ENCODE measurements at regions not wholly inside any gene's neighbourhood (a gene's known extent, or its start where the extent isn't known, plus 50 kb on each side); places are given as distances from the start of the nearest gene placed in this dataset.

GRCh38 chr7:145959981-145960380 is 156.6 kb upstream of the CNTNAP2 start:
- no peak for TF ChIP-seq CTCF (IDR thresholded peaks at IDR 0.05; ENCODE audit: control extremely low read depth, extremely low read depth)
- no peaks in the 10 kb centered on the region for H3K36me3 ChIP-seq (ENCODE audit: control insufficient read depth in 4 of 4, insufficient read depth in 4 of 4, low read length in 4 of 4)
- 73 to 76% methylated on average over 4 of the region's 4 CpGs for WGBS, 2 donors
- H3K27me3 ChIP-seq (ENCODE audit: control insufficient read depth in 3 of 3, insufficient read depth in 3 of 3, low read length in 2 of 3): no peaks in the 10 kb centered on the region
- peaks cover 0 to 3% (median under 1%) of the 10 kb centered on the region in 4 donors for H3K9me3 ChIP-seq (ENCODE audit: control insufficient read depth in 4 of 4, insufficient read depth in 3 of 4, low read length in 3 of 4)
- H3K27ac ChIP-seq (ENCODE audit: low read depth in 1 of 2, low read length in 1 of 2): no peak overlapping the region
- H3K4me3 ChIP-seq: no peak overlapping the region
- H3K9ac ChIP-seq (ENCODE audit: insufficient read depth in 1 of 2, low read length in 2 of 2): no peak overlapping the region
- no peak for ATAC-seq (ENCODE audit: insufficient read depth, low FRiP score)
- DNase-seq: no peak
- no peaks in the 10 kb centered on the region for H3K4me1 ChIP-seq (ENCODE audit: control insufficient read depth in 5 of 5, insufficient read depth in 5 of 5, low read length in 5 of 5)

- H3K4me3 ChIP-seq: no peak overlapping the region
- no peak overlapping the region for H3K9ac ChIP-seq (ENCODE audit: insufficient read depth in 1 of 2, low read length in 2 of 2)
- DNase-seq (peak in 1 of 3 donors; percentile 37), ATAC-seq (ENCODE audit: insufficient read depth, low FRiP score) (no peak)
- no peaks in the 10 kb centered on the region for H3K27me3 ChIP-seq (ENCODE audit: control insufficient read depth in 3 of 3, insufficient read depth in 3 of 3, low read length in 2 of 3)
- no peaks in the 10 kb centered on the region for H3K36me3 ChIP-seq (ENCODE audit: control insufficient read depth in 4 of 4, insufficient read depth in 4 of 4, low read length in 4 of 4)
- no peak overlapping the region for H3K27ac ChIP-seq (ENCODE audit: low read depth in 1 of 2, low read length in 1 of 2)
- H3K4me1 ChIP-seq (ENCODE audit: control insufficient read depth in 5 of 5, insufficient read depth in 5 of 5, low read length in 5 of 5): no peaks in the 10 kb centered on the region
- TF ChIP-seq CTCF (IDR thresholded peaks at IDR 0.05; ENCODE audit: control extremely low read depth, extremely low read depth): no peak
- peaks cover 0 to 2% (median under 1%) of the 10 kb centered on the region in 4 donors for H3K9me3 ChIP-seq (ENCODE audit: control insufficient read depth in 4 of 4, insufficient read depth in 3 of 4, low read length in 3 of 4)
- WGBS, 2 donors: 63 to 79% methylated on average over 2 of the region's 2 CpGs
These were observed 159.3 kb upstream of the CNTNAP2 start for GRCh38 chr7:145957160-145957890.

- peaks cover 0 to 2% (median under 1%) of the 10 kb centered on the region in 4 donors for H3K9me3 ChIP-seq (ENCODE audit: control insufficient read depth in 4 of 4, insufficient read depth in 3 of 4, low read length in 3 of 4)
- 81% methylated on average over 1 of the region's 1 CpG for WGBS, 2 donors
- no peaks in the 10 kb centered on the region for H3K36me3 ChIP-seq (ENCODE audit: control insufficient read depth in 4 of 4, insufficient read depth in 4 of 4, low read length in 4 of 4)
- no peak for ATAC-seq (ENCODE audit: insufficient read depth, low FRiP score)
- H3K27ac ChIP-seq (ENCODE audit: low read depth in 1 of 2, low read length in 1 of 2): no peak overlapping the region
- H3K4me1 ChIP-seq (ENCODE audit: control insufficient read depth in 5 of 5, insufficient read depth in 5 of 5, low read length in 5 of 5): peaks cover 0 to 5% (median 0%) of the 10 kb centered on the region in 5 donors
- no peaks in the 10 kb centered on the region for H3K27me3 ChIP-seq (ENCODE audit: control insufficient read depth in 3 of 3, insufficient read depth in 3 of 3, low read length in 2 of 3)
- H3K9ac ChIP-seq (ENCODE audit: insufficient read depth in 1 of 2, low read length in 2 of 2): no peak overlapping the region
- DNase-seq: peak in 2 of 3 donors; percentile 85 to 91
- no peak overlapping the region for H3K4me3 ChIP-seq
- TF ChIP-seq CTCF (IDR thresholded peaks at IDR 0.05; ENCODE audit: control extremely low read depth, extremely low read depth): no peak
These were observed 165.0 kb upstream of the CNTNAP2 start for GRCh38 chr7:145951566-145951965.

Measured in lung (tissue), 11 donors.